GM19468 (cell line): ENCODE measurements at regions not wholly inside any gene's neighbourhood (a gene's known extent, or its start where the extent isn't known, plus 50 kb on each side); places are given as distances from the start of the nearest gene placed in this dataset.

ENCODE experiments used
- ATAC-seq: cut with Tn5 transposase; IDR thresholded peaks from one replicate; pipeline ENCODE4 v1.9.1; 2021; ENCODE audit warnings: mild to moderate bottlenecking, moderate library complexity, moderate number of reproducible peaks; ENCODE audit not compliant: unreplicated experiment; ENCODE audit errors: extremely low read depth

DNA sequence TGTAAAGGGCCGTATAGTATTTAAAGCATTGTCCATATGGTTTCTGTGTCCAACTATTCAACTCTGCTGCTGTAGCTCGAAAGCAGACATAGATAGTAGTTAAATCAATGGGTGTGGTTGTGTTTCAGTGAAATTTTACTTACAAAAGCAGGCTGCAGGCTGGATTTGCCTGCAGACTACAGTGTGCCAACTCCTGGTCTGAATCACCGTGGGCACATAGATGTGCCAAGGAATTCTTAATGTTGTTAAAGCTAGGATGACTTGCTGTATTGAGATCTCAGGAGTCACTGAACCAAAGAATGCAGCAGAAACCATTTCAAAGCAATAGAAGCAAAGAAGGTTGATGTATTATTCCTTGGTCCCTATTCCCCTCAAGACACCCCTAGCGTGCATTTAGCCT lies 379.0 kb downstream of the STIM2 start:
- ATAC-seq, result no peak

DNA sequence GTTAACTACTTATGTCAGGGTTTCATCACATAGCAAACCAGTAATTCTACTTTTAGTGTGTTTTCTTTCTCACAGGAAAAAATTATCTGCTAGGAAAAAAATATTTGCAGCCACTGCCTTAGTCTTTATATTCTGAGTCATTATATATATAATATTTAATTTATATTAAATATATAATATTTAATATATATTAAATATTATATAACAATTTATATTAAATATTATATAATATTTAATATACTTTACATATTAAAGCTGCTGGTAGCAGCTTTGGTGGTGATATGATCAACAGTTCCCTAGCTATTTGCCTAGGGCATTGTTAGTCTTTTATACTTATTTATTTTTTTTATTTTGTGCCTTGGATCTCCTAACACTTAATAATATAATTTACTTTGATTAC lies 381.6 kb downstream of the STIM2 start:
- ATAC-seq, result no peak

DNA sequence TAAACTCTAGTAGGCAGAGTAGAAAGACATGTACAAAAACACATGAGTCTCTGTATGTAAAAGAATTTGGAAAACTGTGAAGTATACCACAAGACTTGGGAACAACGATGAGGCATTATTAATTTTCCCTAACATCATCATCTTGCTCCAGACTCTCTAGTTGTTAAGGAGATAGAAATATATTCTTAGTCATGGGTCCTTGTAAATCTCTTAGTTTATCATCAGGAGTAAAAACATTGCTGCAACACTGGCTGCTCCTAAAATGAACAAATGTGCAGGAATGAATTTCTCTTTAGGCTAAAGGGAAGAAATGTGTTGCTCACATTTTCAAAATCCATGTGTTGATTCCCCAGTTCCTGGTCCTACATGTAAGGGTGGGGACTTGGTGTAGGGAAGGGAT lies 384.6 kb downstream of the STIM2 start:
- no peak for ATAC-seq

DNA sequence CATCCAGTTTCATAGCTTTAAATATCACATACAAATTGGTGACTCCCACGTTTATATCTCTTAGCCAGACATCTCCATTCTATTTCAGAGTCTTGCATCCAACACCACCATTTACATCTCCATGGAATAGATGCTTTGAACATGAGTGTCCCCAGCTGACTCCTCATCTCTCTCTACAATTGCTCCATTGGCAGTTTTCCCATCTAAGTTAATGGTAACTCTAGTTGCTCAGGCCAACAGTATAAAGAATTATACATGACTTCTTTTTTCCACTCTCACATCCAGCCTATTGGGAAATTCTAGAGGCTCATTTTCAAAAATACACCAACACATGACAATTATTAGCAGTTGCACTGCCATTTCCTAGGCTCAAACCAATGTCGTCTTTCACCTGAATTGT lies 388.2 kb downstream of the STIM2 start:
- no peak for ATAC-seq

GRCh38 chr4:27251771-27252170 lies 391.1 kb downstream of the STIM2 start:
- no peak for ATAC-seq

- no peak for ATAC-seq
These were observed 406.8 kb downstream of the STIM2 start for GRCh38 chr4:27267339-27267969.

DNA sequence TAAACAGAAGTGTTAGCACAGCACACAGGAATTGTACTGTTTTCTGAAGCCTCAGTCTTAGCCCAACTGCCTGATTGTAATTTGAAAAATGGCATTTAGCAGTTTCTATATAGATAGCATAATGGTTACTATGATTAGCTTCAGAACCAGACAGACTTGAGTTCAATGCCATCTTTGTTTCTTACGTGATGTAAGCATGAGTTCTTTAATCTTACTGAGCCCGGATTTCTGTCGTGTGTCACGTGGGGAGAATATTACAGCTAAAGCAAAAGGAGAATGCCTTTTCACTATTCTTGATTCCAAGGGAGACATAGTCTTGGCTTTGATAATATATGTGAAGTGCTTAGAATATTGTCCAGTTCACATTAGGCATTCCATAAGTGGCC lies 407.3 kb downstream of the STIM2 start:
- ATAC-seq, result no peak

GRCh38 chr4:27270435-27270834 lies 409.8 kb downstream of the STIM2 start:
- no peak for ATAC-seq

DNA sequence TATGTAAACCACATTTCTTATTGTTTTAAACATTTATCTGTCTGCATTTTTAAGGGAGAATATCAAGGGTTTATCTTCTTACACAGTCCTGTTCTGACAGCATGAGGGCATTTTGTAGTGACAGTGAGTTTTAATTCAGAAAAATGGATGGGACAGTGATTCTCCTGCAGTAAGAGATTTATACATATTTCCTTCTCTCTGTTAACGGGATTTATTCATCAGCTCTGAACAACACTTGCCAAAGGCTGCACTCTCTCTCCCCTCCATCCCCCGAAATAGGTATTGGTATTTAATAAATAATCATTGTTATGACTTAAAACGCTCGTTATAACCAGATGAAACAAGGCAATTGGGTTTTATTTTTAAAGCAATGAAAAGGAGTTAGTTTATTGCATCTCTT lies 410.9 kb downstream of the STIM2 start:
- no peak for ATAC-seq

GRCh38 chr4:27272217-27272616 lies 411.6 kb downstream of the STIM2 start:
- ATAC-seq, result no peak

DNA sequence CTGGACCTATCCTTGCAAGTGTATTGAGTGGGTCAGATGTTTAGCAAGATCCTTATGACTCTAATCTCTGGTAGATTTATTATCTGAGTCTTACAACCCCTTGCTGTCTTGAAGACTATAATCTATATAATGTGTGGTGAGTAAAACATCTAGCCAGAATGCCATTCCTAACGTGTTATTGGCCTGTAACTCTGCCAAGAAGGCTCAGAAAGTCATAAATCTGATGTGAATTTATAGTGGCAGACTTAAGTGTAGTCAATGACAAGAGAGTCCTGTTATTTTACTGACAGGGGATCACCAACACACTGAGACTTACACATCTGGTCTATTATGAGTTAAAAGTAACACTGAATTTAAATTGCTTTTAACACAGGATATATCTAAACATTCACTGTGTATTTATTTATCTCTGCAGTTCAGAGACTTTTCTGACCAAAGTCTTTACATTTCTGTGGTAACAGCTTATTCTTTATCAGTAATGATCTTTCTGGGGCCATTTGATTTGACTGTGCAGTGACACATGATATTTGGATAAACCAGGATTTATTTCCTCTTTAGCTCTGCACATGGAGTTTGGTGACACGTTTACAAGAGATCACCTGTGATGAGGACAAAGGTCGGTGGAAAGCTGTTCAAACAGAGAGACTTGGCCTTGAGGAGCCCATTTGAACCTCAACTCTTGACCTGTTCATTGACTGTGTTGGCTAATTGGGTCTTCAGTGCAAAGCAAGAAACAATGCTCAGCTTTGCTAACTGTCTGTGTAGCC lies 415.8 kb downstream of the STIM2 start:
- ATAC-seq, result no peak

GRCh38 chr4:27278615-27279375 lies 418.2 kb downstream of the STIM2 start:
- ATAC-seq, result no peak

DNA sequence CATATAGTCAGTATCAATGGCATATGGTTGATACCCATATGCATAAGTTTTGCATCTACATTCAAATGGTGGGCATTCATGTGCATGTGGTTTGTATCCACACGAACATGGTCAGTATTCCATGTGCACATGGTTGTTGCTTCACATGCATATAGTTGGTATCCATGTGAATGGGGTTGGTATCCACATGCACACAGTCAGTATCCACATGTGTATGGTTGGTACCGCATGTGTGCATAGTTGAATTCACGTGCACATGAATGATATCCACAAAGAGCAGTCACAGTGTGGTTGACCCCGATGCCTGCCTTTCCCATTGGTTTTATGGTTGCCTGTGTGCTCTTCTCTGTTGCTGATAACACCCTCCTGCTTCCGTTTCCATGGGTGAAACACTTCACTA lies 427.9 kb downstream of the STIM2 start:
- no peak for ATAC-seq

GRCh38 chr4:27289704-27290103 lies 429.1 kb downstream of the STIM2 start:
- no peak for ATAC-seq

- ATAC-seq, result no peak
These were observed 433.2 kb downstream of the STIM2 start for GRCh38 chr4:27293831-27294230.

DNA sequence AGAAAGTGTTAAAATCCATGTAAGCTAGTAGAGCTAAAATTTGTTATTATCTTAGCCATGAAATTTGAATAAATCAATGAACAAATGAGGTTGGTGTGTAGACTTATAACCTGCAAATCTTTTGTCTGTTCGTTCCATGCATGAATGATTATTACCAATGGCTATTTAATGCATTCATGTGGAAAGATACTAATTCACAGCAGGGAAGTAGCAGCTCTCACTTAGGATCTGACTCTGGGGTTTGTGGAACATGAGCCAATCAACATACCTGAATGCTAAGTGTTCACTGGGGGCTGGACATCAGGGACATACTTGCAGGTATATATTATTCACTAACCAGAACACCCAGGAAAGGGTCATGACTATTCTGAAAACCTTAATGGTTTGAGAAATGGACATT lies 444.1 kb downstream of the STIM2 start:
- ATAC-seq, result no peak

DNA sequence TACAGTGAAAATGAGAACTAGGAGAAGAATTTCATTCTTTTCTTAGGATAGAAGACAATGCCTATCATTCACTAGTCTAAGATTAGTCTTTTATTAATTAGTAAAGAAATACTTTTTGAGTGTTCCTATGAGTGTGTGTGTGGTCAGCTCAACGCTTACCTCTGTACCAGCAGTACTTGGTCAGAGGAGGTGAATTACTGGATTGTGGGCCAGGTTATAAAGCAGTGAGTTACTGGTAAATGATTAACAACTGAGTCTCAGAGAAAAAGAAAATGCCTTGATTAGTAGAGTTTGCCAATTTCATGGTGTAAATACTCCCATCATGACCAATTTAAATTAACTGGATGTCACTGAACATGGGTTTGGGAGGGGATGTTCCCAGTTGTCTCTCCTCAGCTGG lies 444.6 kb downstream of the STIM2 start:
- ATAC-seq, result no peak

DNA sequence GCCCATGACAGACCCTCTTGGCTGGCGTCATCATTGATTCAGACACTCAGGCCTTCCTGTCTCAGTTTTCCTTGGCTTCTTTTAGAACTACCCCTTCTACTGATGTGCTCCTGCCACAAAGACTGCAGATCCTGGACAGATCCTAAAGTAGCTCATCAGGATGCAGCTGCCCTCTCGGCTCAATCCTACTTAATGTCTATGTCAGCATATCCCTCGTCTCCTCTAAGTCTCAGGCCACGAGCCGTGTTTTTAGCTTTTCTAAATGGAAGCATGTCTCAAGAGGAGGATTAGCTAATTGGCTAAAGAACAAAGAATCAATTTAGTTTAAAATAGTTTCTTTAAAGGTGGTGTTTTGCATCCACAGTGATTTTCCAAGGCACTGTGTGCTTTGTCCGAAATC lies 447.7 kb downstream of the STIM2 start:
- no peak for ATAC-seq

GRCh38 chr4:27315625-27316024 lies 455.0 kb downstream of the STIM2 start:
- no peak for ATAC-seq

DNA sequence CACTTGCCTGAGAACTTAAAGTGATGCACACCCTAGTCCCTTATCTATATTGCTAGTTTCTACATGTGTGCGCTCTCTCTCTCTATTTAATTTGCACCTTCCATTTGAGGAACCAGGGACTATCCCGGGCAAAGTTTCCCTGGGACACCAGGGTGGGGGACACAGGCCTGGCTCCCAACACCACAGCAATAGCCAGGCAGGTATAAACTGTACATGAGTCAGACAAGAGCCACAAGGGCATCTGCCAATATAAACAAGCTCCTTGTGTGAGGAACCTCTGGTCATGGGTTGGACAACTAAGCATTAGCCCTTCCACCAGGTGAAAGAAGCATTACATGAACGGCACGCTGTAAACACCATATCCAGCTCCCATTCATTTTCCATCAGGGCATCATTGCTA lies 455.5 kb downstream of the STIM2 start:
- ATAC-seq, result no peak

- no peak for ATAC-seq
These were observed 458.1 kb downstream of the STIM2 start for GRCh38 chr4:27318740-27319139.
